Vagina (tissue), 2 donors: ENCODE measurements at regions not wholly inside any gene's neighbourhood (a gene's known extent, or its start where the extent isn't known, plus 50 kb on each side); places are given as distances from the start of the nearest gene placed in this dataset.

Experiments
- POLR2A ChIP-seq, 2 donors: fragments of 450-650 bp; IDR thresholded peaks; one replicate each; pipeline ENCODE4 v1.6.1; 2017; ENCODE audit warnings: antibody characterized with exemption in 2 of 2, mild to moderate bottlenecking in 2 of 2, moderate library complexity in 2 of 2
- POLR2AphosphoS5 ChIP-seq, 2 donors: sonication (generic); formaldehyde crosslinking; IDR thresholded peaks; one replicate each; pipeline ENCODE4 v1.9.0; 2017; ENCODE audit warnings: antibody characterized with exemption in 2 of 2, mild to moderate bottlenecking in 2 of 2, low read depth in 1 of 2; ENCODE audit not compliant: insufficient read depth in 1 of 2
- TF ChIP-seq, protein P1 (sequence below), 3 experiments: fragments of 450-650 bp in 2 of 3; fragments of 200-600 bp in 1 of 3; sonication (generic) in 1 of 3; IDR thresholded peaks; one replicate each; pipeline ENCODE4 v1.5.1; 2017 to 2019; ENCODE audit warnings: antibody characterized with exemption in 3 of 3, mild to moderate bottlenecking in 2 of 3, moderate library complexity in 2 of 3

DNA sequence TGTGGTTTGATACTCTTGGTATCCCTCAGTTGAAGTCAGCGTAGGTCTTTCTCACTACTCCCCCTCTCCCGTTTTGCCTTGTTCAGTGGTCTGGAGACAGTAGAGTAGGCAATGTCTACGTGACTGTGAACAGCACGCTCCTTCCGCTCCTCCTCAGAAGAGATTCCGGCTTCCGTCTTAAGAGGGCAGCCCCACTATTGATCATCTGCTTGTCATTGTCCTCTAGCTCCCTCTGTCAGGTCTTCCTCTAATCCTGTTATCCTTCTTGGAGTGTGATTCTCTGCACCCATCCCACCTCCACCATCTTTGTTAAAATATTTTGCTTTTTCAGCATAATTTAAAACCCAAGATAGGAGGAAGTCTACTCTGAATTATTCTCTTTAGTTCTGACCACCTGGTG lies 129.9 kb upstream of the KCNK2 start:
- TF ChIP-seq, protein P1, sequence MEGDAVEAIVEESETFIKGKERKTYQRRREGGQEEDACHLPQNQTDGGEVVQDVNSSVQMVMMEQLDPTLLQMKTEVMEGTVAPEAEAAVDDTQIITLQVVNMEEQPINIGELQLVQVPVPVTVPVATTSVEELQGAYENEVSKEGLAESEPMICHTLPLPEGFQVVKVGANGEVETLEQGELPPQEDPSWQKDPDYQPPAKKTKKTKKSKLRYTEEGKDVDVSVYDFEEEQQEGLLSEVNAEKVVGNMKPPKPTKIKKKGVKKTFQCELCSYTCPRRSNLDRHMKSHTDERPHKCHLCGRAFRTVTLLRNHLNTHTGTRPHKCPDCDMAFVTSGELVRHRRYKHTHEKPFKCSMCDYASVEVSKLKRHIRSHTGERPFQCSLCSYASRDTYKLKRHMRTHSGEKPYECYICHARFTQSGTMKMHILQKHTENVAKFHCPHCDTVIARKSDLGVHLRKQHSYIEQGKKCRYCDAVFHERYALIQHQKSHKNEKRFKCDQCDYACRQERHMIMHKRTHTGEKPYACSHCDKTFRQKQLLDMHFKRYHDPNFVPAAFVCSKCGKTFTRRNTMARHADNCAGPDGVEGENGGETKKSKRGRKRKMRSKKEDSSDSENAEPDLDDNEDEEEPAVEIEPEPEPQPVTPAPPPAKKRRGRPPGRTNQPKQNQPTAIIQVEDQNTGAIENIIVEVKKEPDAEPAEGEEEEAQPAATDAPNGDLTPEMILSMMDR (IDR thresholded peaks at IDR 0.05) = no peak
- TF ChIP-seq POLR2A (IDR thresholded peaks at IDR 0.05) = no peak
- no peak for TF ChIP-seq POLR2AphosphoS5 (IDR thresholded peaks at IDR 0.05; ENCODE audit: insufficient read depth in 1 of 2, low read depth in 1 of 2)
